C4-2B (cell line): ENCODE measurements at regions not wholly inside any gene's neighbourhood (a gene's known extent, or its start where the extent isn't known, plus 50 kb on each side); places are given as distances from the start of the nearest gene placed in this dataset.
"Not testable (repeated sequence)": the region's sequence is repeated elsewhere in the genome, so short reads cannot be mapped to it uniquely, and the experiment has no call there.

Experiments
- H3K27ac ChIP-seq: fragments of 450-650 bp; 2 replicates; pipeline ENCODE4 v1.5.1; 2017
- CTCF ChIP-seq: fragments of 450-650 bp; conservative IDR thresholded peaks from 2 replicates; pipeline ENCODE4 v1.5.1; 2017; ENCODE audit warnings: mild to moderate bottlenecking
- ZFX ChIP-seq: fragments of 450-650 bp; IDR thresholded peaks from 2 replicates; pipeline ENCODE4 v1.6.1; 2017

GRCh38 chr4:55028196-55028595 is 97.2 kb downstream of the KDR start:
- H3K27ac ChIP-seq: no peak overlapping the region
- no peak for TF ChIP-seq ZFX
- TF ChIP-seq CTCF: no peak

- TF ChIP-seq ZFX (no peak), CTCF (no peak)
These were observed 97.8 kb downstream of the KDR start for GRCh38 chr4:55027596-55027995.

GRCh38 chr4:55025456-55025855 is 99.9 kb downstream of the KDR start:
- not testable (repeated sequence) for H3K27ac ChIP-seq

More at GRCh38 chr4:55027596-55027995, 97.8 kb downstream of the KDR start:
- H3K27ac ChIP-seq: no peak overlapping the region

- TF ChIP-seq ZFX: no peak
- no peak for TF ChIP-seq CTCF
- H3K27ac ChIP-seq: no peak overlapping the region
These were observed 102.4 kb downstream of the KDR start for GRCh38 chr4:55023030-55023429.

GRCh38 chr4:55021214-55021613 is 104.2 kb downstream of the KDR start:
- no peak for TF ChIP-seq CTCF
- TF ChIP-seq ZFX: no peak
- H3K27ac ChIP-seq: no peak overlapping the region

GRCh38 chr4:55020131-55020530 is 105.3 kb downstream of the KDR start:
- TF ChIP-seq CTCF: no peak
- no peak for TF ChIP-seq ZFX
- no peak overlapping the region for H3K27ac ChIP-seq

- no peak for TF ChIP-seq CTCF
- no peak for TF ChIP-seq ZFX
- no peak overlapping the region for H3K27ac ChIP-seq
These were observed 106.4 kb downstream of the KDR start for GRCh38 chr4:55018978-55019377.

GRCh38 chr4:55018521-55018920 is 106.9 kb downstream of the KDR start:
- no peak for TF ChIP-seq CTCF
- TF ChIP-seq ZFX: no peak
- no peak overlapping the region for H3K27ac ChIP-seq
